Fibroblast of skin of left biceps (primary cell): ENCODE measurements at regions not wholly inside any gene's neighbourhood (a gene's known extent, or its start where the extent isn't known, plus 50 kb on each side); places are given as distances from the start of the nearest gene placed in this dataset.

ENCODE experiments used
- DNase-seq, 2 experiments: peaks; one replicate each; pipeline ENCODE4 v3.0.0-alpha.2; 2013; ENCODE audit warnings: low read depth in 2 of 2

- no peak for DNase-seq
Measured at GRCh38 chr2:137824501-137824900, 139.8 kb upstream of the HNMT start.

DNA sequence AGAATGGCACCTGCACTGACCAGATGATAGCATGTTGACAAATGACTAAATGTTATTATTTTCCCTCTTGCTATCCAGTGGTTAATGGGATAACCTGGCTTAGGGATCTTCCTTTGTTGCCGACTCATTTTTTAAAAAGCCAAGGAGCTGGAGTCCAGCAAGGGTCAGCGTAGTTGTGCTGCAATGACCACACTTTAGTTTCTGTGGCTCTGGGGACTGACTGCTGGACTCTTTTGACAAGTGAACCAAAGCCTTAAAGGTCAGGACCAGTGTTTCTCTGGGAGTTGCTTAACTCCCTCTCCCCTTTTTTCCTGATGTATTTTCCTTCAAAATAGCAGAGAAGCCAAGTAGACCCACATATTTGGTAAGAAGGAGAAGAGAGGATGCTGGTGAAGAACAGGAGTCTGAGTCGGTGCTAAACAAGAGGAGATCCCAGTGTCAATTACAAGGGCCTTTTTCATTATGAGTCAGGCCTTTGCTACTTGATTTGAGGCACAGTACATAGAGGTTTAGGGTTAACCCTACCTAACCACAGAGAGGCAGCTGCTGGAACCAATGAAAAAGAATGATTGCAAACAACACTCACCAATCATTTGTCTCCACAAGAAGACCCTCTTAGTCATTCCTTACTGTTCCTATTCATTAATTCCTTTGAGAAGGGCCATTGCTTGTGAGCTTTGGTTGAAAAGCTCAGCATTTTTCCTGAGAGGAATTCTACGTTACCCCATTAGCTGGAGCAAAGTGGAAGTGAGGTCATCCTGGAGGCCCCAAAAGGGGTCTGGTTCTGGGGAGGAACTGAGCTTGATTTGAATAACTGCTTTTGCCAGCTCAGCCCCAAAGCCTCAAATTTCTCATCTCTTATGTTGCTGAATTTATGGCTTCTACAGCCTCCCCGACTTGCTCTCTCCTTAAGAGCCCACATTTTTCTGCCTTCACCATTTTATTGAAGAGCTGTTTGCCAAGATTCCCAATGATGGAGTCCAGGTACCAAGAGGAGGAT, 137.6 kb upstream of the HNMT start:
- DNase-seq = no peak

- DNase-seq = no peak
Measured at GRCh38 chr2:137828624-137829023, 135.6 kb upstream of the HNMT start.

DNA sequence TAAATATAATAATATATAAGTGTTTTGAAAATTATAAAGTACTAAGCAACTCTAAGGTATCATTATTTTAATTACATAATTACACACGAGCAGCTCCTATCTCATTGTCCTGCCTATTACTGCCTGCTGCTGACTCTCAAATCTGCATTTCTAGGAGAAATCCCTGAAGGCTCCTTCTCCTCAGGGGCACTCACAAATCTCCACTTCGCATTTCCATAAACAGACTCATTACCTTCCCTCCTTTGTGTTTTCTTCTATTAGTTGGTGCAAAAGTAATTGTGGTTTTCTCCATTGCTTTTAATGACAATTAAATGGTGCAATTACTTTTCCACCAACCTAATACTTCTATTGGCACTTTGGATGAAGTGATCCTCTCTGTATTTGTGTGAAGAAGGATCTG, 135.0 kb upstream of the HNMT start:
- no peak for DNase-seq

- DNase-seq = no peak
Measured at GRCh38 chr2:137834760-137835379, 129.4 kb upstream of the HNMT start.

- no peak for DNase-seq
Measured at GRCh38 chr2:137836671-137837070, 127.6 kb upstream of the HNMT start.

GRCh38 chr2:137837830-137838229, 126.4 kb upstream of the HNMT start:
- DNase-seq = no peak

DNA sequence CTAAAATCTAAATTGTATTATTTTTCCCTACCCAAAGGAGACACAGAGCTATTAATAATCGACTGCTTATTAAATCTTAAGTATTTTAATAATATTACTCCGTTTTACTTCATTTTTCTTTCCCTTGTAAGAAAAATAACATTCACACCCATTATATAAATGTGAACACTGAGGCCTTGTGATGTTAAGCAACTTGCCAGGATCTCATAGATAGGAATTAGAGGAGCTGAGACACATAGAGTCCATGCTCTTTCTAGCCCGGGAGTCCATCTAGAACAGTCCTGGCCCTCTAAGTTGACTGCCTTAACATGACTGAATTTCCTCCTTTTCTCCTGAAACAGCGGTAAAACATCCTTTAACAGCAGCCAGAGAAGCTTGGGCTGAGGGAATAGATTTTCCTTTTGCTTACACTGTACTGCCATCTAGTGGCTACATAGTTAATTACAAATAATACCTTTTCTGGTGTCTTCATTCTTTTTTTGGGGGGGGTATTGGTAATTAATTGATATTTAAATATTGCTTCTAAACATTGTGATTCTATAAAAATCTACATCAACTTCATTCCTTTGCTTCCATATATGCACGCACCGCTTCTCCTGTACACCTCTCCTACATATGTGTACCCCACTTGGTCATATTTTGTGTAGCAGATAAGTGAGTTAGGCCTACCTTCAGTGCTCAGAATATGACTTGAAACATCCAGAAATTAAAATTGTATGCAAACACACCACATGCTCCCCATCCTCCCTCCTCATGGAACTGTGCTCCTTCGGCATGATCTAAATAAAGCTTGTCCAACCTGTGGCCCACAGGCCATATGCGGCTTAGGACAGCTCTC, 125.8 kb upstream of the HNMT start:
- DNase-seq = peak; percentile 4 to 13

DNA sequence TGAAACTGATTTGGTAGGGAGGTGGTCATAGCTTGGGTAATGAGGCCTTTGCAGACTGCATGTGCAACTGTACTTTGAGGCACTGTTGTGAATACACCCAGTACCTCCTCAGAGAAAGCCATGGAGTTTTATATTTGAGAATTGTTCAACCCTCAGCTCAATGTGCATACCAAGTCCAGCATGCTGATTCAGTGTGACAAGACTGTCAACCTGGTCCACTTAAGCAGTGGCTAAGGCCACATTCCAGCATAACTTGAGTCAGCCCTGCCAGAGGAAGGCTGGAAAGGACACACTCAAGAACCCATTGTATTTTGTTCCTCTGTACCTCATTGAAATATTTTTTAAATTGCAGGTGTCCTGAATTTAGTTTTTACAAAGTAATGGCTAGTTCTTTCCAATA, 121.8 kb upstream of the HNMT start:
- no peak for DNase-seq

DNA sequence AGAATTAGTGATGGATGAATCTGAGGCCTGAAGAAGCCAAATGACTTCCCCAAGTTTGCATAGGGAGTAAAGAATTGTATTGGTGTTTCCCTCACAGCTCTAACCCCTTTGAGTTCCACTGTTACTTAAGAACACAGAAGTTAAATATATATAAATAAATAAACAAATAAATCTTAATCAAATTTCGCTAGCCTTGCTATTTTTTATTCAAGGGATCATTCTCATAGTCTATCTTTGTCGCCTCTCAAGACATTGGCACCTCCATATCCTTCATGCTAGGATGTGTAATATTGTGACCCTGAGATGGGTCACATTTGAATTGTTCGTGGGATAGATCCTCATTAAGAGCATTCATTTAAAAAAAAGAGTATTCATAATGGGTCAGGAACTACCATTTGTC, 121.3 kb upstream of the HNMT start:
- DNase-seq = no peak

- DNase-seq = no peak
Measured at GRCh38 chr2:137845422-137845821, 118.9 kb upstream of the HNMT start.

- no peak for DNase-seq
Measured at GRCh38 chr2:137846993-137847392, 117.3 kb upstream of the HNMT start.

DNA sequence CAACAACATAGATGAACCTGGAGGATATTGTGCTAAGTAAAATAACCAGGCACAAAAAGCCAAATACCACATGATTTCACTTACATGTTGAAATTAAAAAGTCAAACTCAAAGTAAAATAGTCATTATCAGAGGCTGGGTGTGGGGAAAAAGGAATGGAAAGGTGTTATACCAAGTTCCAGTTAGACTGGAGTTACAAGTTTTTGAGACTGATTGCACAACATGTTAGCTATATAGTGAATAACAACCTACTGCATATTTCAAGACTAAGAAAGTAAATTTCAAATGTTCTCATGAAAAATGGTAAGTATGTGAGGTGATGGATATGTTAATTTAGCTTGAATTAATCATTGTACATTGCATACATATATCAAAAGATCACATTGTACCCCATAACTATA, 116.8 kb upstream of the HNMT start:
- no peak for DNase-seq

- no peak for DNase-seq
Measured at GRCh38 chr2:137857881-137858280, 106.4 kb upstream of the HNMT start.

- no peak for DNase-seq
Measured at GRCh38 chr2:137862651-137863050, 101.6 kb upstream of the HNMT start.

DNA sequence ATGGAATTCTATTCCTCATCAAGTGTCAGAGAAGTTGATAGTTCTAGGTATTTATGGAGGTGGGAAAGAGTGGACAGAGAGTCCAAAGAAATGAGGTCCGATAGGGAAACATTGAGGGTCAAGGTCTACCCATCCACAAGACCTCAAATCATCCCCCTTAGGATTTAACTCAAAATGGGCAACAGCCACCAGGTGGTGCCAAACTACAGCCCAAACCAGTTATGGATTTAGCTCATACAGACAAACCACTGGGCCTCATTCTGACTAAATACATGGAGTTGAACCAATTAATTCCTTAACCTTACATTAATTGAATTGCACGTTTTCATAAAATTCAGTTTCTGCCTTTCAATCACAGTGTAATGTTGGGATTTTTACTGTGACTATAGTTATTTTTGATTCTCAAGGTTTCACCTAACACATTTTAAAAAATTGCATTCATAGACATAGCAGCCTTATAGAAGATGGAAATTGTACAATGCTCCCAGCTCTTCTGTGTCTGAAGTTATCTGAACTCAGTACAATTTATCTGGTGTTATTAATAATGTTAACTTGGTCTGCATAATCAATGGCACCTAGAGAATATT, 98.2 kb upstream of the HNMT start:
- DNase-seq = no peak

DNA sequence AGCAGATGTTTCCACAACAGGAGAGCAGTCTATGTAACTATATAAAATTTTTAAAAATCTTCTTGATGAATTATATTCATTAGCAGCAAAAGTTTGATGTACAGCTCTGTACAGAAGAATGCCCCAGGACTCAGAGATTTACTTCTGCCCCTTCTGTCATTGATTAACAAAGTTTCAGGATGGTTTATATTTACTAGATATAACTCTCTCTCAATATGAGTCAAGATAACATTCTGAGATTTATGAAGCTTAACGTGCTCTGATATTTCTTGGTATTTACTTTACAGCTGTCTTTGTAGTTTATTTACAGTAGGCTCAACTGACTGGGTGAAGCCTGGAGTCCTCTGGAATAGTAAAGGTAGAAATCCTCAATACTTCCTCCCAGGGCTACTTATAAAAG, 93.6 kb upstream of the HNMT start:
- DNase-seq = no peak

DNA sequence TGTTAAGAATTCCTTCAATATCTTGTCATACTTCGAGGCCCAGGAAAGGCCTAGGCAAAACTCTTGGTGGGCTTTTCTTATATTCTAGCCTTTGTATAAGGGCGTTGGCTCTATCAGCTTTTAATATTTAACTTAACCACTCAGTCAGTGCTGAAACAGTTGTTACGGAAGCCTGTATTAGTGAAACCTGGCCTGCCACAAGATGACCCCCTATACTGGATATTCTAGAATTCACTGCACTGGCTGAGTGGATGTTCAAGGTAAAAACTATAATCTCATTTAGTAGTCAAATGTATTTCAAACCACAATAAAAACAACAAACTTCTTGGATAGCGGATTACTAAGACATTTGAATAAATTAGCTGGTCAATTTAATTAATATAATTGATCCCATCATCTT, 91.7 kb upstream of the HNMT start:
- no peak for DNase-seq

- no peak for DNase-seq
Measured at GRCh38 chr2:137873536-137874244, 90.6 kb upstream of the HNMT start.

- DNase-seq = no peak
Measured at GRCh38 chr2:137879121-137879520, 85.2 kb upstream of the HNMT start.

DNA sequence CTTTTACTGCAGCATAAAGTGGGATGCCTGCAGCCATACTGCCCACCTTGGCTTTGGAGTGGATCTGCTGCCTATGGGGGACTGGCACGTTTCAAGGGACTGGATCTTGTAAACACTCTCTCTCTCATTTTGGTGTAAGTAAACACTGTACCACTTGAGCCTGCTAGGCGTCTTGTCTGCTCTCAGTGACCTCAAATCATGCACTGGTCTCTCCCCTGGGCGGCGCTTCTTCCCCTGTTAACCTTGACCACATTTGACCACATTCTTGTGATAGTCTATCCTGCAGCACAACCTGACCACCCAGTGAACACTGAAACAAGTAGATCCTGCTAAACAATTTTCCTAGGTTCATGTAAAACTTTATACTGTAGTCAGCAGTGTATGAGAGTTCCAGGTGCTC, 82.6 kb upstream of the HNMT start:
- no peak for DNase-seq
